K562 (cell line): ENCODE measurements at regions not wholly inside any gene's neighbourhood (a gene's known extent, or its start where the extent isn't known, plus 50 kb on each side); places are given as distances from the start of the nearest gene placed in this dataset.

Experiments
- ATAC-seq: fragments of 200-7000 bp; cut with Tn5 transposase; 3 replicates; pipeline ENCODE4 v1.9.1; 2020; ENCODE audit warnings: moderate library complexity
- BruUV-seq: library from RNA; stranded (reverse); fragments of 400-500 nt; replicated peaks from 2 replicates; lab custom pipeline; 2021; lab: Mats Ljungman, UMichigan
- CTCF ChIA-PET: fragments of 300-600 bp; formaldehyde crosslinking; extraction: SDS; loops from one replicate; lab custom pipeline; 2021; ENCODE audit warnings: low intra/inter-chr PET ratio; lab: Yijun Ruan, JAX
- POLR2A ChIA-PET: fragments of 300-600, 350-650 bp; sonication (Branson Sonifier 250); formaldehyde crosslinking; extraction: SDS; loops from one replicate; lab custom pipeline; 2021; ENCODE audit warnings: antibody characterized with exemption, inconsistent platforms; lab: Yijun Ruan, JAX
- DNase-seq, 4 experiments: peaks; one replicate each; pipeline versions ENCODE4 v3.0.0 to v3.0.0-alpha.2; 2011 to 2018; ENCODE audit warnings: low spot score in 3 of 4, mixed read lengths in 3 of 4; ENCODE audit errors: extremely low read depth in 1 of 4
- FAIRE-seq: peaks from 2 replicates; lab custom pipeline; 2011; peaks lifted over from hg19 to GRCh38; lab: Jason Lieb, UNC
- H2AFZ ChIP-seq: 2 replicates; pipeline ENCODE4 v1.6.0; 2011; ENCODE audit warnings: low read depth, low read length, control low read depth, inconsistent platforms
- H3K27ac ChIP-seq: fragments of 200-600 bp; 3 replicates; pipeline ENCODE4 v1.8.0; 2011; ENCODE audit warnings: low read depth, mild to moderate bottlenecking, control low read depth, inconsistent platforms, low read length, moderate library complexity, mixed read lengths; ENCODE audit errors: extremely low read depth
- H3K27me3 ChIP-seq, 2 experiments: fragments of 300-600 bp in 1 of 2; 2 replicates in 1 of 2; 3 replicates in 1 of 2; pipeline versions ENCODE4 v1.6.0 to v1.8.0; 2011; ENCODE audit warnings: inconsistent platforms in 2 of 2, low read length in 2 of 2, mild to moderate bottlenecking in 1 of 2, mixed read lengths in 1 of 2, moderate library complexity in 1 of 2; ENCODE audit not compliant: control insufficient read depth in 2 of 2, insufficient read depth in 2 of 2
- H3K36me3 ChIP-seq: fragments of 300-600 bp; 3 replicates; pipeline ENCODE4 v1.8.0; 2011; ENCODE audit warnings: mild to moderate bottlenecking, low read length, inconsistent platforms; ENCODE audit not compliant: control insufficient read depth, insufficient read depth
- H3K4me1 ChIP-seq, 2 experiments: fragments of 200-600 bp in 1 of 2; replicated peaks in 1 of 2; 2 replicates in 1 of 2; 3 replicates in 1 of 2; pipeline versions ENCODE4 v1.5.1 to v1.8.0; 2011; ENCODE audit warnings: inconsistent platforms in 2 of 2, low read length in 2 of 2, mild to moderate bottlenecking in 1 of 2, mixed read lengths in 1 of 2, moderate library complexity in 1 of 2; ENCODE audit not compliant: control insufficient read depth in 2 of 2, insufficient read depth in 2 of 2
- H3K4me2 ChIP-seq: 2 replicates; pipeline ENCODE4 v1.6.1; 2011; ENCODE audit warnings: low read length, control low read depth, inconsistent platforms, mixed read lengths; ENCODE audit not compliant: insufficient read depth
- H3K4me3 ChIP-seq: fragments of 200-600 bp; sonication (generic), shearing (Covaris generic); 2 replicates; pipeline ENCODE4 v1.5.1; 2016; ENCODE audit warnings: control low read depth, inconsistent platforms
- H3K79me2 ChIP-seq: fragments of 200-600 bp; 3 replicates; pipeline ENCODE4 v1.8.0; 2011; ENCODE audit warnings: low read length, inconsistent platforms; ENCODE audit not compliant: control insufficient read depth, insufficient read depth
- H3K9ac ChIP-seq, 2 experiments: 2 replicates each; pipeline versions ENCODE4 v1.6.0 to v1.6.1; 2011; ENCODE audit warnings: low read depth in 2 of 2, low read length in 2 of 2, control low read depth in 1 of 2, inconsistent platforms in 1 of 2, mild to moderate bottlenecking in 1 of 2, mixed read lengths in 1 of 2; ENCODE audit not compliant: insufficient read depth in 1 of 2
- H3K9me1 ChIP-seq: one replicate; pipeline ENCODE4 v1.6.0; 2011; ENCODE audit warnings: inconsistent platforms, mild to moderate bottlenecking, low read length, moderate library complexity; ENCODE audit not compliant: control insufficient read depth, insufficient read depth
- H3K9me3 ChIP-seq: replicated peaks from 2 replicates; pipeline ENCODE4 v1.5.1; 2011; ENCODE audit warnings: low read depth, low read length, inconsistent platforms; ENCODE audit not compliant: control insufficient read depth, insufficient read depth
- H4K20me1 ChIP-seq: replicated peaks from 2 replicates; pipeline ENCODE4 v1.6.1; 2011; ENCODE audit warnings: low read length, inconsistent platforms, mixed read lengths; ENCODE audit not compliant: control insufficient read depth, insufficient read depth
- ASH1L ChIP-seq: fragments of 450-650 bp; IDR thresholded peaks from 2 replicates; pipeline ENCODE4 v1.6.1; 2018; ENCODE audit warnings: borderline replicate concordance, mild to moderate bottlenecking, low read depth; ENCODE audit not compliant: partially characterized antibody
- BRF2 ChIP-seq: IDR thresholded peaks from 3 replicates; pipeline ENCODE4 v1.6.1; 2011; ENCODE audit warnings: borderline replicate concordance, mild to moderate bottlenecking; ENCODE audit not compliant: insufficient read length, insufficient read depth
- CGGBP1 ChIP-seq: fragments of 250-450 bp; sonication (Bioruptor Pico); IDR thresholded peaks from 2 replicates; pipeline ENCODE4 v1.9.0; 2021; ENCODE audit warnings: mild to moderate bottlenecking
- FOXK1 ChIP-seq: sonication (generic); formaldehyde crosslinking; IDR thresholded peaks from 2 replicates; pipeline ENCODE4 v1.8.0; 2022; ENCODE audit warnings: missing genetic modification reagents, mild to moderate bottlenecking, borderline replicate concordance
- HEY1 ChIP-seq: fragments of 250-450 bp; sonication (Bioruptor Pico); IDR thresholded peaks from 2 replicates; pipeline ENCODE4 v1.5.0; 2020; ENCODE audit warnings: mild to moderate bottlenecking, moderate library complexity, borderline replicate concordance
- HOXB6 ChIP-seq: fragments of 250-450 bp; sonication (Bioruptor Pico); IDR thresholded peaks from 2 replicates; pipeline ENCODE4 v1.5.1; 2022; ENCODE audit warnings: mild to moderate bottlenecking, borderline replicate concordance
- KDM1A ChIP-seq, 2 experiments: fragments of 450-650 bp; IDR thresholded peaks; 2 replicates each; pipeline ENCODE4 v1.6.1; 2016; ENCODE audit warnings: mild to moderate bottlenecking in 2 of 2
- MAFF ChIP-seq: IDR thresholded peaks from 2 replicates; pipeline ENCODE4 v1.6.1; 2012; ENCODE audit warnings: low read length, improper control_type of control experiment
- RFX1 ChIP-seq: fragments of 450-650 bp; IDR thresholded peaks from 2 replicates; pipeline ENCODE4 v1.6.1; 2016; ENCODE audit warnings: mild to moderate bottlenecking, moderate library complexity
- TCF15 ChIP-seq: fragments of 250-450 bp; sonication (Bioruptor Pico); IDR thresholded peaks from 2 replicates; pipeline ENCODE4 v1.8.0; 2022; ENCODE audit warnings: moderate library complexity, mild to moderate bottlenecking, inconsistent platforms
- ZBTB11 ChIP-seq, 3 experiments: fragments of 200-800 bp in 1 of 3; fragments of 250-450 bp in 1 of 3; fragments of 450-650 bp in 1 of 3; sonication (Bioruptor Pico) in 1 of 3; sonication (Bioruptor generic) in 1 of 3; formaldehyde crosslinking in 1 of 3; IDR thresholded peaks; 2 replicates each; pipeline versions ENCODE4 v1.6.1 to v1.8.0; 2016 to 2022; ENCODE audit warnings: mild to moderate bottlenecking in 2 of 3, missing genetic modification characterization in 2 of 3, missing compliant biosample characterization in 1 of 3, moderate library complexity in 1 of 3
- ZNF354B ChIP-seq: fragments of 250-450 bp; sonication (Bioruptor Pico); IDR thresholded peaks from 2 replicates; pipeline ENCODE4 v1.4.0; 2020
- ZNF551 ChIP-seq: fragments of 250-450 bp; sonication (Bioruptor Pico); IDR thresholded peaks from 2 replicates; pipeline ENCODE4 v1.5.0; 2021; ENCODE audit warnings: mild to moderate bottlenecking, moderate library complexity
- ZNF586 ChIP-seq: fragments of 450-650 bp; formaldehyde crosslinking; conservative IDR thresholded peaks from 2 replicates; pipeline ENCODE4 v1.4.0; 2020; ENCODE audit warnings: mild to moderate bottlenecking, moderate library complexity
- WGBS: fragments of 100-300 bp; shearing (Covaris generic); methylation state at CpG from one replicate; pipeline ENCODE4 v1.1.6; 2016; ENCODE audit warnings: low coverage, mixed read lengths; ENCODE audit not compliant: insufficient coverage; ENCODE audit errors: missing lambda C conversion rate; 5-methylcytosine and 5-hydroxymethylcytosine counted together
- in situ Hi-C: fragments of 300-500 bp; cut with MboI; formaldehyde crosslinking; loops from 4 replicates; pipeline ENCODE4 v1.15.0; 2018; ENCODE audit warnings: inconsistent platforms, mixed read lengths
- intact Hi-C: fragments of 100-400 bp; cut with micrococcal nuclease; formaldehyde crosslinking; loops from 2 replicates; pipeline ENCODE4 v1.14.2; 2022

- no peaks in the 10 kb centered on the region for H3K36me3 ChIP-seq
- intact Hi-C loops: no loop called here
- FAIRE-seq (no peak), ATAC-seq (no peak), DNase-seq (no peak)
- peaks cover 12 to 38% of the 10 kb centered on the region in 2 experiments; a peak in 4 of 5 replicates for H3K27me3 ChIP-seq
- H3K79me2 ChIP-seq: no peaks in the 10 kb centered on the region
- no peak overlapping the region for H3K4me3 ChIP-seq
- no TSS peak for BruUV-seq
- H3K27ac ChIP-seq: no peak overlapping the region
- no peaks in the 10 kb centered on the region for H3K9me1 ChIP-seq
- in situ Hi-C loops: no loop called here
- no peak overlapping the region for H2AFZ ChIP-seq
- no peaks in the 10 kb centered on the region for H4K20me1 ChIP-seq
- ChIA-PET POLR2A (interaction anchor here (1.0 kb wide), 1 partner anchor 21 kb away, joined by 4 read pairs; no protein-coding TSS in a partner anchor), CTCF (no interaction called here)
- H3K4me1 ChIP-seq: no peaks in the 10 kb centered on the region
- no peak overlapping the region for H3K9ac ChIP-seq
- no peaks in the 10 kb centered on the region for H3K9me3 ChIP-seq
- H3K4me2 ChIP-seq: no peak overlapping the region
- TF ChIP-seq RFX1 (no peak), ASH1L (no peak), KDM1A (IDR thresholded peaks at IDR 0.05) (no peak), MAFF (no peak), HOXB6 (no peak), ZNF354B (no peak), ZNF586 (CRISPR knock-in tag) (no peak), HEY1 (no peak), TCF15 (CRISPR knock-in tag) (no peak), ZBTB11 (CRISPR knock-in tag; IDR thresholded peaks at IDR 0.05) (no peak), BRF2 (no peak), ZNF551 (CRISPR knock-in tag) (no peak), CGGBP1 (no peak), FOXK1 (CRISPR knock-in tag) (no peak)
- TF ChIP-seq, all 486 proteins: peak for 0
- 2% methylated on average over 14 of the region's 14 CpGs for WGBS
These were observed 200.7 kb upstream of the NSMCE3 start for GRCh38 chr15:29470311-29470710.
